Central memory CD8-positive, alpha-beta T cell (primary cell): ENCODE measurements at regions not wholly inside any gene's neighbourhood (a gene's known extent, or its start where the extent isn't known, plus 50 kb on each side); places are given as distances from the start of the nearest gene placed in this dataset.

Experiments used
- ATAC-seq: fragments of 150-1000 bp; cut with Tn5 transposase; replicated peaks from 2 replicates; pipeline ENCODE4 v1.10.0; 2022; ENCODE audit warnings: mild to moderate bottlenecking, moderate FRiP score, moderate number of reproducible peaks; ENCODE audit not compliant: poor library complexity, severe bottlenecking; ENCODE audit errors: extremely low read depth
- DNase-seq, 2 donors: peaks; one replicate each; pipeline ENCODE4 v3.0.0; 2021; ENCODE audit warnings: low spot score in 2 of 2
- H3K27ac Mint-ChIP-seq: one replicate; pipeline ENCODE4 v1.8.0; 2022; ENCODE audit warnings: low read depth, mild to moderate bottlenecking, moderate library complexity, mixed read lengths
- H3K27me3 Mint-ChIP-seq: one replicate; pipeline ENCODE4 v1.8.0; 2022; ENCODE audit warnings: mixed read lengths
- H3K36me3 Mint-ChIP-seq: one replicate; pipeline ENCODE4 v1.8.0; 2022; ENCODE audit warnings: mild to moderate bottlenecking, moderate library complexity, mixed read lengths; ENCODE audit not compliant: insufficient read depth
- H3K4me1 Mint-ChIP-seq: one replicate; pipeline ENCODE4 v1.8.0; 2022; ENCODE audit warnings: mixed read lengths
- H3K4me3 Mint-ChIP-seq: one replicate; pipeline ENCODE4 v1.8.0; 2022; ENCODE audit warnings: mild to moderate bottlenecking, moderate library complexity, mixed read lengths
- H3K9me3 Mint-ChIP-seq: one replicate; pipeline ENCODE4 v1.8.0; 2022; ENCODE audit warnings: mixed read lengths

DNA sequence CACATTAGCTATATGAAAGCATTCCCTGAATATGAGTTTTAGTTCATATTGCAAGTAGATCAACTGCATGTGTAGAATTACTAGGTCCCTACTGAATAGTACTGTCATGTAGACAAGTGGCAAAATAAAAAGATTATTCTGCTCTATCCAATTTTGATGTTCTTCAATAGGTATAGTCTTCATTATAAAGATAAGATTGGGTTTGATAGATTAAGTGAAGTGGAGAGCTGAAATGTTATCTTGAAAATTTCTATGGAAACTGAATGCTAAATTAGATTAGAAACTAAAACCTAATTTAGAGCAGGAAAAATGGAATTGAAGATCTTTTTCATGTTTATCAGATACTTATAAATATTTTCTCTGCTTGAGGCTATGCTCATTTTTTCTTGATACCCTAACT, 1610.0 kb downstream of the BRINP3 start:
- DNase-seq (no peak), ATAC-seq (no peak)
- H3K4me1 Mint-ChIP-seq = no peaks in the 10 kb centered on the region
- H3K27ac Mint-ChIP-seq = no peak overlapping the region
- H3K27me3 Mint-ChIP-seq = no peaks in the 10 kb centered on the region
- H3K4me3 Mint-ChIP-seq = no peak overlapping the region
- H3K36me3 Mint-ChIP-seq = no peaks in the 10 kb centered on the region
- H3K9me3 Mint-ChIP-seq = peaks cover 22% of the 10 kb centered on the region

DNA sequence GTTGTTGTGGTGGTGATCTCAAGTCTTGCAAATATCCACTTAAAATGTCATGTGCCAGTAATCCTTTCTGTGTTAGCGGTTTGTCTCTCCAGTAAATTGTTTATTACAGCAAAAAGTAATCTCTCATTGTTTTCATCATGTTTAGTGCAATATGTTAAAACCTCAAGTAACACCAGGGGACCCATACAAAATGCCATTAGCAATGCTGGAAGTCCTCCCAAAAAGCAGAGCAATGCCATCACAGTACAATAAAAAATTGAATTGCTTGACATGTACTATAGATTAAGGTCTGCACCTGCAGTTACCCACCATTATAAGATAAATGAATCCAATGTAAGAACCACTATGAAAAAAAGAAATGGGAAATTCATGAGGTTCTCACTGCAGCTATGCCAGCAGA, 1606.5 kb downstream of the BRINP3 start:
- no peak for DNase-seq
- H3K4me1 Mint-ChIP-seq = no peaks in the 10 kb centered on the region
- no peak for ATAC-seq
- no peak overlapping the region for H3K4me3 Mint-ChIP-seq
- H3K9me3 Mint-ChIP-seq = peaks cover 5% of the 10 kb centered on the region
- H3K36me3 Mint-ChIP-seq = no peaks in the 10 kb centered on the region
- no peaks in the 10 kb centered on the region for H3K27me3 Mint-ChIP-seq
- no peak overlapping the region for H3K27ac Mint-ChIP-seq

DNA sequence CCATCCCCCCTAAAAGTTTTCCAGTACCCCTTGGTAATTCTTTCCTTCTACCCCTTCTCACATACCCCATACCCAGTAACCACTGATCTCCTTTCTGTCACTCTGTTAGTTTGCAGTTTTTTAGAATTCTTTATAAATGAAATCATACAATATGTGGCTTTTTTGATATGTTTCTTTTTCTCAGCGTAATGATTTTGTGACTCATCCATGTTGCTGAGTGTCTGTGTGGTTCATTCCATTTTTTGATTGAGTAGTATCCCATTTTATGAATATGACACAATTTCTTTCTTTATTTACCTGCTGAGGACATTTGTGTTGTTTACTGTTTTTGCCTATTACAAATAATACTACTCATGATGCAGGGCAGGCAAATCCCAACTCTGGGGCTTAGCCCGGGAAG, 1605.3 kb downstream of the BRINP3 start:
- ATAC-seq = no peak
- Mint-ChIP-seq H3K27me3 (no peaks in the 10 kb centered on the region), H3K36me3 (no peaks in the 10 kb centered on the region), H3K9me3 (peaks cover 8% of the 10 kb centered on the region), H3K4me1 (no peaks in the 10 kb centered on the region), H3K4me3 (no peak overlapping the region), H3K27ac (no peak overlapping the region)
- DNase-seq = no peak

DNA sequence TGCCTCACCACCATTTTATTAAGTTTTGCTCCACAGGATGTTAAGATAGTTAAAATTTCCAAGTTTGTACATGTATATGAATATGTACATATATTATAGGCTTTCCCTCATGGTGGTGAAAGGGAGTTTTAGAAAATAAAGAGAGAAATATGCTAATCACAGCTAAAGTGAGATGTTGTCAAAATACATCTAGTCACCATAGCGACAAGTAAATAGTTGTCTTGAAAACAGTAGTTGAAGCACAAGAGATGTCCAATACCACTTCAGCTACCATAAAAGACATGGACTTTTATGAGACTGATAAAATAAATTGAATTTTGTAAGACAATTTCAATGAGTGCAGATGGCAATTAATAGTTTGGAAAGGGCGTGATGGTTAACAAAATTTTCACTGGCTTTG, 1600.0 kb downstream of the BRINP3 start:
- ATAC-seq (no peak), DNase-seq (no peak)
- H3K36me3 Mint-ChIP-seq = no peaks in the 10 kb centered on the region
- H3K27me3 Mint-ChIP-seq = no peaks in the 10 kb centered on the region
- H3K4me3 Mint-ChIP-seq = no peak overlapping the region
- peaks cover 31% of the 10 kb centered on the region for H3K9me3 Mint-ChIP-seq
- no peaks in the 10 kb centered on the region for H3K4me1 Mint-ChIP-seq
- no peak overlapping the region for H3K27ac Mint-ChIP-seq

GRCh38 chr1:188888386-188888785, 1589.3 kb downstream of the BRINP3 start:
- Mint-ChIP-seq H3K27me3 (no peaks in the 10 kb centered on the region), H3K36me3 (no peaks in the 10 kb centered on the region), H3K9me3 (peaks cover 31% of the 10 kb centered on the region), H3K4me1 (no peaks in the 10 kb centered on the region), H3K27ac (no peak overlapping the region), H3K4me3 (no peak overlapping the region)
- ATAC-seq (no peak), DNase-seq (no peak)

GRCh38 chr1:188889166-188889565, 1588.5 kb downstream of the BRINP3 start:
- no peaks in the 10 kb centered on the region for H3K27me3 Mint-ChIP-seq
- ATAC-seq = no peak
- no peaks in the 10 kb centered on the region for H3K36me3 Mint-ChIP-seq
- H3K4me1 Mint-ChIP-seq = no peaks in the 10 kb centered on the region
- no peak overlapping the region for H3K4me3 Mint-ChIP-seq
- H3K27ac Mint-ChIP-seq = no peak overlapping the region
- H3K9me3 Mint-ChIP-seq = peaks cover 35% of the 10 kb centered on the region
- no peak for DNase-seq

DNA sequence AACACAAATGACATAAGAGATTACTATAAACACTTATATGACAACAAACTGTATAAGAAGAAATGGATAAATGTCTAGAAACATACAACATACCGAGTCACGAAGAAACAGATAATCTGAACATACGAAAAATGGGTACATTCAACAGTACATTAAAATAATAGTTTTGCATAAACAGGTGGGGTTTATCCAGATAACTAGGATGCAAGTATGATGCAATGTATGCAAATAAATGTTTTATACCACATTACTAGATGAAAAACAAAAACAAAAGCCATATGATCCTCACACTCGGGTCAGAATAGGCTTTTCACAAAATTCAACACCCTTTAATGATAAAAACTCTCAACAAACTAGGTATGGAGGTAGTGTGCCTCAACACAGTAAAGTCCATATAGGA, 1585.7 kb downstream of the BRINP3 start:
- Mint-ChIP-seq H3K27ac (no peak overlapping the region), H3K27me3 (no peaks in the 10 kb centered on the region), H3K9me3 (peaks cover 31% of the 10 kb centered on the region), H3K4me3 (no peak overlapping the region), H3K36me3 (no peaks in the 10 kb centered on the region), H3K4me1 (no peaks in the 10 kb centered on the region)
- no peak for DNase-seq
- no peak for ATAC-seq

GRCh38 chr1:188895611-188896010, 1582.1 kb downstream of the BRINP3 start:
- Mint-ChIP-seq H3K27ac (no peak overlapping the region), H3K36me3 (no peaks in the 10 kb centered on the region), H3K27me3 (no peaks in the 10 kb centered on the region), H3K9me3 (peaks cover 17% of the 10 kb centered on the region), H3K4me3 (no peak overlapping the region), H3K4me1 (no peaks in the 10 kb centered on the region)
- DNase-seq (no peak), ATAC-seq (no peak)

DNA sequence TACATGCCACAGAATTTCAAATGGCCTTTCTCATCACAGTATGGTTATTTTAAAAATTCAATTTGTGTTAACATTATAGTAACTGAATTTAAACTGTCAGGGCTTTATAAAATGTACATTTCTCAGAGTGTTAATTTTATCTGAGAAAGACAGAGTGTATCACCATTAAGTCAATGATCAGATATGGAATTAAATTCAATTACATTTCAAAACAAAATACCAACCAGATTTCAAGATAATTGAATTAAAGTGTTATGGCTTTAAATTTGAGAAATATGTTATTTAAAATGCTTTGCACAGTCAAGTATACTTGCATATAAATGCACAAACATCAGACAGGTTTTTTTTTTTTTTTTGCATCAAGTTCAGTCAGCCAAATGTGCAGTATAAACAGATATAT, 1574.4 kb downstream of the BRINP3 start:
- DNase-seq = no peak
- no peak for ATAC-seq
- Mint-ChIP-seq H3K4me1 (no peaks in the 10 kb centered on the region), H3K36me3 (peaks cover 1% of the 10 kb centered on the region), H3K27ac (no peak overlapping the region), H3K4me3 (no peak overlapping the region), H3K9me3 (peaks cover 11% of the 10 kb centered on the region), H3K27me3 (no peaks in the 10 kb centered on the region)

DNA sequence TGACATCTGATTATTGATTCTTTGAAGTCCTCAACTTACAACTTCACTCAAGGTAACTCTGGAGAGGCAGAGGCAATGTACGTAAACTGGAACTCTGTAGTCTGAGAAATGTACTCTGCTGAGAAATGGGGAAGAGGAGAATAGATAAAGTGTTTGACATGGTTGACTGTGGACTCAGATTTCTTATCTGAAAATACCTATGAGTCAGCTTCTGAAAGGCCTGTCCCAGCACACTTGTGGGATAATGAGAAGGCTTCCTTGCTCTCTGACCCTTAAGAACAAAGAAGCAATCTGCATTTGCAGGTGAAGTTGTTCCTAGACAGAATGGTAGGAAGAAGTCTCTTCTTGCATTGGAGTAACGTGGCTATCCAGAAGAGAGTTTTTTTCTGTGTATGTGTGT, 1573.5 kb downstream of the BRINP3 start:
- ATAC-seq (no peak), DNase-seq (no peak)
- peaks cover 11% of the 10 kb centered on the region for H3K9me3 Mint-ChIP-seq
- no peak overlapping the region for H3K27ac Mint-ChIP-seq
- H3K4me1 Mint-ChIP-seq = no peaks in the 10 kb centered on the region
- no peaks in the 10 kb centered on the region for H3K27me3 Mint-ChIP-seq
- no peak overlapping the region for H3K4me3 Mint-ChIP-seq
- peaks cover 1% of the 10 kb centered on the region for H3K36me3 Mint-ChIP-seq

- Mint-ChIP-seq H3K4me3 (no peak overlapping the region), H3K36me3 (peaks cover 1% of the 10 kb centered on the region), H3K9me3 (peaks cover 14% of the 10 kb centered on the region), H3K4me1 (no peaks in the 10 kb centered on the region), H3K27me3 (no peaks in the 10 kb centered on the region), H3K27ac (no peak overlapping the region)
- no peak for DNase-seq
- ATAC-seq = no peak
Measured at GRCh38 chr1:188906921-188907641, 1570.6 kb downstream of the BRINP3 start.

GRCh38 chr1:188930382-188930781, 1547.3 kb downstream of the BRINP3 start:
- Mint-ChIP-seq H3K27me3 (no peaks in the 10 kb centered on the region), H3K27ac (no peak overlapping the region), H3K4me3 (no peak overlapping the region), H3K4me1 (no peaks in the 10 kb centered on the region), H3K9me3 (peaks cover 26% of the 10 kb centered on the region), H3K36me3 (no peaks in the 10 kb centered on the region)
- DNase-seq (no peak), ATAC-seq (no peak)

- Mint-ChIP-seq H3K4me3 (no peak overlapping the region), H3K27me3 (no peaks in the 10 kb centered on the region), H3K36me3 (no peaks in the 10 kb centered on the region), H3K9me3 (peaks cover 25% of the 10 kb centered on the region), H3K4me1 (no peaks in the 10 kb centered on the region), H3K27ac (no peak overlapping the region)
- DNase-seq (no peak), ATAC-seq (no peak)
Measured at GRCh38 chr1:188931506-188931905, 1546.2 kb downstream of the BRINP3 start.
